A172 (cell line): ENCODE measurements at regions not wholly inside any gene's neighbourhood (a gene's known extent, or its start where the extent isn't known, plus 50 kb on each side); places are given as distances from the start of the nearest gene placed in this dataset.

Experiments
- DNase-seq: peaks from one replicate; pipeline ENCODE4 v3.0.0-alpha.2; 2015; ENCODE audit warnings: low spot score

DNA sequence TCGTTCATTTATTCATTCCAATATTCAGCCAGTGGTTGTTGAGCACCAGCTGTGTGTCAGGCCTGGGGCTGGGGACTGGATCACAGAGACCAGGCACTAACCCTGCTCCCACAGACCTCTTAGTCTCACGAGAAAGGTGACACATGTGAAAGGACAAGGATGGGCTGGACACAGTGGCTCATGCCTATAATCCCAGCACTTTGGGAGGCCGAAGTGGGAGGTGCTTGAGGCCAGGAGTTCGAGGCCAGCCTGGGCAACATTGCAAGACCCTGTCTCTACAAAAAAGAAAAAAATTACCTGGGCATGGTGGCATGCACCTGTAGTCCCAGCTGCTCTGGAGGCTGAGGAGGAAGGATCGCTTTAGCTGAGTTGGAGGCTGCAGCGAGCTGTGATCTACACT lies 105.9 kb upstream of the SDK1 start:
- no peak for DNase-seq

- no peak for DNase-seq
Observed at GRCh38 chr7:3196629-3197400, 104.2 kb upstream of the SDK1 start.

DNA sequence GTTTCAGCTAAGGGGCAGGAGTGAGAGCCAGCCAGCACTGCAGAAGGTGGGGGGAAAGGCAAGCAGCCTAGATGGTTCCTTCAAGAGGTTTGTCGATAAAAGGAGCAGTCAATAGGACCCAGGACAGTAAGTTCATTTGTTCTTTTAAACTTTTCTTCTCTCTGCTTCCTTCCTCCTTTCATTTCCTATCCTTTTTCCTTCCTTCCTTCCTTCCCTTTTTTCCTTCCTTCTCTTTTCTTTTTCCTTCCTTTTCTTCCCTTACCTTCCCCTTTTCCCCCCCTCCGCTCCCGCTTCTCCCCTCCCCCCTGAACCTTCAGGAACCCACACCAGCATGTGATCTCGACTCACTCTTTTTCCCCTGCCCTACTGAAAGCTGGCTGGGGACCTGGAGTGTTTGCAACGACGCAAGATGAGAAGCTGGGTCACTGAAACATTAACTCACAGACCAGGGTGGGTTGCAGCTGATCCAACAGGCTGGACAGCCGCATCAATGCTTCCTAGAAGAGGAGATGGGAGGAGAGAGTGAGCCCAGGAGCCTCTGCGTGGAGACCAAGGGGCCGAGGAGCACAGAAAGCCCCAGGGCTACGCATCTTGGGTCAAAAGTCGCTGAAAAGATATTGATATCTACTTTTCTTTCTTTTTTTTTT lies 103.4 kb upstream of the SDK1 start:
- no peak for DNase-seq

DNA sequence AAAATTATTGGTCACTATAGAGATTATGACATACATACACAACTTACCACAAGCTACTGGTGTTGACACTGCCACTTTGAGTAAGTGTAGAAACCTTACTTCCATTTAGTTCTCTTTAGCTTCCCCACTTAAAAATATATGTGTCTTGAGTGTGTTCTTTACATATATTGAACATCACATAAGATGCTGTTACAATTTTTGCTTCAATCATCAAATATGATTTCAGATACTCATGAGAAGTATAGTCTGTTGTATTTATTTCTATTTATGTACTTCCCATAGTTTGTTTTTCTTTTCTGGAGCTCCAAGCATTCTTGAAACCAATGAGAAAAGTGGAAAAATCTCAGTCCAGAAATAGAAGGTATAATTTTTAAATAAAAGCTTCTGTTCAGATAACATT lies 102.7 kb upstream of the SDK1 start:
- DNase-seq: no peak

DNA sequence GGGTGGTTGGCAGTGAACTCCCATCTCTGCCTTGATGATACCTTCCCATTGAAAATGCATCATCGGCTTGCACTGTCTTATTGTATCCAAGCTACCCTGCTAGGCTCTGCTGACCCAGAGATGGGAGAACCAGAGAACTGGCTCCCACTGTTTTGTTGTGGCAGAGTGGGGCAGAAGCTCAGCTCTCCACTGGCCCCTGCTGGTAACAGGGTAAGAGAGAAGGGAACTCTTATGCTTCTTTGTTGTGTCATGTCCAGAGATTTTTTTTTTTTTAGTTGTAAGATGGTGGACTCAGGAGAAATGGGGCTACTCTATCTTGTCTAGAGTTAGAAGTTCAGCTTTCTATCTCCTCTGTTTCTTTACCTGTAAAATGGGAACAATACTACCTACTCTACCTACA lies 100.5 kb upstream of the SDK1 start:
- DNase-seq: peak; percentile 69

- DNase-seq: no peak
Observed at GRCh38 chr7:3201306-3201705, 99.7 kb upstream of the SDK1 start.

DNA sequence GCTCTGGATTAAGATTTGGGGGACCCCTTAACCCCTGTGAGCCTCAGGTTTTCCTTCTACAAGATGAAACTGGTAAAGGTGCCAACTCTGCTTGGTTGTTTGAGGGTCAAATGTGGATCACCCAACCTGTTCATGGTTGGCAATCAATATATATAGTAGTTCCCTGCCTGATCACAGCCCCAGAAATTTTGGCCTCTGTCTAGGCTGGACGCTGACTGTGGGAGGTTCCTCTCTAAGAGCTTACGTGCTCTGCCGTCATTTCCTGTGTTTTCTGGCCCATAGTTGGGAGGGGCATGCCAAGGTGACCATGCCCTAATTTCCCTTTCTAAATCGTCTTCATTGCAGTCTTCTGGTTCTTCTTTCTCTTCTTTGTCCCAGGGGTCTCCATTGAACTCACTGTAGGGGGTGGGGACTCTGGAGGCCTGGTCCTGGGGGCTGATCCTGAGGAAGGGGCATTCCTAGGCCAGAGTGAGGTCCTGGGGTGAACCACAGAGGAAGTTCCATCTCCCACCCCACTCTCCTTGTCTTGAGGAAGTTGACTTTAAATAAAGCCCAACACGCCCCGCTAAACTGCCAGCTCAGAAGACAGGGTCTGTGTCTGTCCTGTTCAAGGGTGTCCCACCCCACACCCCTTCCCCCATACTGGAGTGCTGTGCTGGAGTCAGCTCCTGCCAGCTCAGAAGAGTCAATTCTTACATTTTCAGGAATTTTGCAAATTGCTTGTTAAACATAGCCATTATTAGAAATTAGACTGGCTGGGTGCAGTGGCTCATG lies 98.9 kb upstream of the SDK1 start:
- DNase-seq: no peak

DNA sequence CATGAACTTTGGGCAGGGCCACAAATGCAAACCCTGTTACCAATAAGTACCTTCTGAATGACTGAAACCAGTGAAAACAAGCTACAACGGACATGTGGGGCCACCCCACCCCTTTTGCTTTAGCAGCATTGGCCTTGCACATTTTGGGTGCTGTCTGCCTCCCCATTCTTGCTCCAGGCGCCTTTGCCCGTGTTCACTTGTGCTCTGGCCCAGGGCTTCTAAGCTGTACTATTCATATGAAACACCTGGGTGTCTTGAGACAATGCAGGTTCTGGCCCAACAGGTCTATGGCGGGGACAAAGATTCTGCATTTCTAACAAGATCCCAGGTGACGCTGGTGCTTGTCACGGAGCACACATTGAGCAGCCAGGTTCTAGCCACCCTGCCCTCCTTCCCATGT lies 96.5 kb upstream of the SDK1 start:
- DNase-seq: no peak

DNA sequence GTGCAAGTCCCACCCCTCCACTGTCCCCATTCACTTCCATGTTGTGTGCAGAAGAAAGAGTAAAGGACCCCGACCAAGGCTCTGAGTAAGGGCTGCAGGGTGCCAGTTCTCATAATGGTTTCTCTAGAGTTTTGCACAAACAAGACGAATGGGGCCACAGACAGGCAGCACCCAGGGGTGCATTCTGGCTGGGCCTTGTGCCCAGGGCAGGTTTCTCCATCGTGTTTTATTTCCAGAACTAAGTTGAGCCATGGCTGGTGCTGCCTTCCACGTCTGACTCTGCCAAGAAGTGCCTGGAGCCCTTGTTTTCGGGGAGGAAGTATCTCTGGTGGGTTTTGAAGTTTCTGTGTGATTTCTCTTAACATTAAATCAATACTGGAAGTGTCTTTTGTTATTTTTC lies 95.0 kb upstream of the SDK1 start:
- no peak for DNase-seq

DNA sequence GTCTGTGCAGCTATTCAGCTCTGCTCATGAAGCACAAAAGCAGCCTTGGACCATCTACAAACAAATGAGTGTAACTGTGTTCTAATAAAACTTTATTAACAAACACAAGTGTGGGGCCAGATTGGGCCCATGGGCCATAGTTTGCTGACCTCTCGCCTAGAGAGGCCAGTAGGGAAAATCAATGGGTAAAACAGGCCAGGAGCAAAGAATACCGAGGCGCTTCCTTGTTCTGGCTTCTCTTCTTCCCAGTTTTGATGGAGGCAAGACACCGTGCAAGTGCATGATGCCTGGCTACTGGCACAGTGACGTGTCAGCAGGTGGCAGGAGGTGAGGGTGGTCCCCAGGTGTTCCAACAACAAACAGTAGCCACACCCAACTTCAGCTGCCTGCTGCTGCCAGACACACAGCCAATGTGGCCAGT lies 94.3 kb upstream of the SDK1 start:
- no peak for DNase-seq

- no peak for DNase-seq
Observed at GRCh38 chr7:3207387-3207902, 93.6 kb upstream of the SDK1 start.

DNA sequence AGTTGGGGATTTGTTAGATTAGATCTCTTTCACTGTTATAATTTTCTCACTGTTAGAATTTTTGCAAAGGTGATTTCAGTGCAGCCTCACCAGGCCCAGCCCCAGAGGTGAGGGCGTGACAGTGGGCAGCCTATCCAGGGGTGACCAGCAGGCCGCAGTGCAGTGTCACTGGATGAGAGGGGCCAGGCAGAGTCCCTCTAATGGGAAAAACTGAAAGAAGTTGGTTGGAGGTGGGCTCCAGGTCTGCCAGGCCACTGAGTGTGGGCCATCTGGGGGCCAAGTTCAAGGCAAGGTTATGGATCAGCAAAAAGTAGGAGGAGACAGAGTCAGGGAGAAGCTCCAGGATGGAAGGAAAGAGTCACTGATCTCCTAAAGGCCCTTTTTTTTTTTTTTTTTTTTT lies 90.5 kb upstream of the SDK1 start:
- DNase-seq: no peak

GRCh38 chr7:3214090-3214413 lies 87.0 kb upstream of the SDK1 start:
- no peak for DNase-seq

DNA sequence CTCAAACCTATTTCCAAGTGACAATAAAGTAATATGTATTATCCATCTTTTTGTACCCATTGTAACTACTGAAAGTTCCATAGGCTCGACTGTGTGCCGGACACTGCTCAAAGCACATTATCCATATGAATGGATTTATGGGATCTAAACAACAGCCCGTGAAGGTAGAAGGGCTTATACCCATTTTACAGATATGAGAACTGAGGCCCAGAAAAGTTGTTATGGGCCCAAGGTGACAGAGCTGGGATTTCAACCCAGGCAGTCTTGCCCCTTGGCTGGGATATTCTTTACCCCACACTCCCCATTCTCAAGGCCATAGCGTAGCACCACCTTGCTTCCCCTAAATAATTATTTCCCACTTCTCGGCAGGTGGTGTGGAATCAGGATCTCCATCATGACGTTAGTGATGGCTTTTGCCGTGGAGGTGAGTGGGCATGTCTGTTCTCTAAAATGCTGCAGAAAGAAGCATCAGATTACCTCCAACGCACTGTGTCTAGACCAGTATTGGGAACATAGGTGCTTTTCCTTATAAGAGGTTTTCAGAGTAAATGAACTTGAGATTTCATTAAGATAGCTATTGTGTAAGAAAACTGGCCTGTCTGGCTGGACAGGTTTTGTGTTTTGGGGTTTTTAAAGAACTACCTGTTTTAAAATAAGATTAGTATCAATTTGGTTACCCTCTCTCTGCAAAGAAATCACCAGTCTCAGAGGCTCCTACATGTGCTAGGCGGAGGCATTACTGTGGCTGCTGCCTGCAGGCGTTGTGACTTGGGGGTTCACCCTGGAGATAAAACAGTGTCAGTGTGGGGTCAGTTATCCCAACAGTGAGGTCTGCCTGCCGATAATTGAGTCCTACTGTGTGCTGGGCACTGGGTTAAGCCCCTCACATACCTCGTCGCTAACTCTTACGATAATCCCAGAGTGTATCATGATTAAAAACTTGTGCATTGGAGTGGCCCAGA lies 85.1 kb upstream of the SDK1 start:
- DNase-seq: no peak

DNA sequence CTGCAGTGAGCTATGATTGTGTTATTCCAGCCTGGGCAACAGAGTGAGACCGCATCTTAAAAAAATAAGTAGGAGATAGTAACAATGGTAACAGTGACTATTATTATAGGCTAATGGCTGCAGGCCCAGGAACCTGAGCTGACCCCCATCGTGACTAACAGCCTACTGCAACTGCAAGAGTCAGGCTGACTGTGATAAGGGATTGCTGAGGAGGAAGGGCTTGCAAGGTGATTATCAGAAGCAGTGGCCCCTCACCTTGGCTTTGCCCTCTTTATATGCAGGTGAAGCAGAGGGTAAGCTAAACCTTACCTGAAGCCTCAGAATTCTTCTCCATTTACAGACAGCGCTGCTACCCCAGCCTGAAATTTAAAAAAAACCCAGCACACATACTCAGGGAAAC lies 83.9 kb upstream of the SDK1 start:
- DNase-seq: peak; percentile 71

DNA sequence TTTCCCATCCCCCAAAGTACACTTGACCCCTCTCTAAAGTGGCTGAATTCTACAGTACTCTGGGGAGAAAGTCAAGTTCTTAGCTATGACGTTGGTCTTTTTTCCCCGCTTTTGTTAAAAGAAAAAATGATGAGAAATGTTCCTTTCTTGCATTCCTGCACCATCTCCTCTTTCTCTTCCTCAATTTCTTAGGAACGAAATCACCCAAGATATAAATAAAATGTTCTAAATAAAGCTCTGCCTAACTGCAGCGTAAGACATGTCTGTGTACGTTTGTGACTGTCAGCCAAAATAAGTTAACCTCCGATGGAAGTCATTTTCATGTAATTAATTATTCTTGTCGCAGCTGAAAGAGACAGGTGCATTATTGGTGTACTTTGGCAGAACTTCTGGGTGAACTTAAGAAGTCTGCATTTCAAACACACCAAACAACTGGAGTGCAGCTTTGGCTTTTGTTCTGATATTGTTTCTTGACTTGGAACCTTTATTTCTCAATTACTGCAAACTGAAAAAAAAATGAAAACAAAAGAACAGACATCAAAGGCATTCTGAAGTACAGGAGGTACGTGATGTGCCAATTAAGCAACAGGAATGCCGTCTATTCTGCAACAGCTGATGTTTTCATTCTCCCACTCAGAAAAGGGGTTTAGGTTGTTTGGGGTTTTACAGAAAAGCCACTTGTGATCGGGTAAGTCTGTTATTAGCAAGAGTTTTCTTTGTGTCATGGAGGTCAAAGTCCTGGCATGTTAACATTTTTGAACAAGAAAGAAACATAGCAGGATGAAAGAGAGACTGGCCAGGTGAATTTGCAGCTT lies 82.4 kb upstream of the SDK1 start:
- DNase-seq: no peak

DNA sequence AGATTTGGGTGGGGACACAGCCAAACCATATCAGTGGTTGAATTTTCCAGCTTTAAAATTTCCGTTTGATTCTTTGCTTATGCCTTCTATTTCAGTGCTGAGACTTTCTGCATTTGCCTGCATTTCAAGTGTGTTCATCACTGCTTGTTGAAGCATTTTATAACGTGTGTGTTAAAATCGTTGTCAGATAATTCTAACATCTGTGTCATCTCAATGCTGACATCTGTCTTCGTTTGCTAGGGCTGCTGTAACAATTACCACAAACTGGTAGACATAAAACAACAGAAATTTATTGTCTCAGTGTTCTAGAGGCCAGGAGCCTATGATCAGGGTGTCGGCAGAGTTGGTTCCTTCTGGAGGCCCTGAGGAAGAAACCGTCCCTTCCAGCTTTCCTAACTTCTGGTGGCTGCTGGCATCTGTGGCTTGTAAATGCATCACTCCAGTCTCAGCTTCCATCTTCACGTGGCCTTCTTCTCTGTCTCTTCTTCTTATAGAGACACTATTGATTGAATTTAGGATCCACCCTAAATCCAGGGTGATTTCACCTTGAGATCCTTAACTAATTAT lies 71.1 kb upstream of the SDK1 start:
- no peak for DNase-seq

DNA sequence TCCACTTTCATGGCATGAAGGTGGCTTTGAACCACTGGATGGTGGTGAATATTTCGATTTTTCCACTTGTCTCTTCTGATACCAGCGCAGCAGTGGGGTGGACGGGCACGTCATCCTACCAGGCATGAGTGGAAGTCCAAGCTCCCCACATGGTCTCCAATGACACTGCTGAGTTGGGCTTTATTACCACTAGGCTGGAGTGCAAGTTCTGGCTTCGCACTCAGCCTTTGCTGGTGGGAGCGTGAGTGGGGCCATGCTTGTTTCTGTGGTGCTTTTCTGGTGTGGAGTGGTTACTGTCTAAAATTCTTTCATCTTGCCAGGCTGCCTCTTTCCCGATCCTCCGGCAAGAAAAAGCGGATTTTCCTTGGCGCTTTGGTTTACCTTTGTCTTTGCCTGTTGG lies 70.1 kb upstream of the SDK1 start:
- no peak for DNase-seq

- no peak for DNase-seq
Observed at GRCh38 chr7:3232228-3232627, 68.8 kb upstream of the SDK1 start.

DNA sequence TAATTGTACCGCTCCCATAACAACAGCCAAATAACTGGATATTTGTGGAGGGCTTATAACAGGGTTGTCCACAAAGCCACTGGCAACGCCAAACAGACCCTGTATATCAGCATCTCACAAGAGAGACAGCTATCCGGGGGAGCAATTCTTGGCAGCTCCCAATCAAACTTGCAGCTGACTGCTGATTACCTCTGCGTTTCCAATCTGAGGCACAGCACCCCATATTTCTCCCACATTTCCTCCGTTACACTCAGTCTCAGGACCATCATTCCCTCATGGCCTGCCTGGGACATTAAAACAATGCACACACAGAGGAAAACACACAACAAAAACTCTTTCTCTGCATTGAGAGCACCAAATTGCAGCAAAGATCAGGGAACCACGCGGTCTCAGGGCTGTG lies 67.8 kb upstream of the SDK1 start:
- no peak for DNase-seq

GRCh38 chr7:3234051-3234450 lies 67.0 kb upstream of the SDK1 start:
- DNase-seq: no peak
